ENCODE measurements at regions not wholly inside any gene's neighbourhood (a gene's known extent, or its start where the extent isn't known, plus 50 kb on each side); places are given as distances from the start of the nearest gene placed in this dataset.
"Not testable (repeated sequence)": the region's sequence is repeated elsewhere in the genome, so short reads cannot be mapped to it uniquely, and the experiment has no call there.

GRCh38 chr7:67913604-67914003 is 917.0 kb downstream of the TYW1 start:
- Mint-ChIP-seq H3K9me3 (peaks cover 4% of the 10 kb centered on the region), H3K27me3 (ENCODE audit: low read depth) (peaks cover 2% of the 10 kb centered on the region), H3K36me3 (ENCODE audit: low read depth) (peaks cover 3% of the 10 kb centered on the region), H3K27ac (ENCODE audit: unreplicated experiment) (peak overlapping the region; percentile 12), H3K4me3 (no peak overlapping the region), H3K4me1 (no peaks in the 10 kb centered on the region)
- TF ChIP-seq CTCF (conservative IDR thresholded peaks at IDR 0.05) = no peak
- DNase-seq (ENCODE audit: low read depth, low spot score) = no peak

GRCh38 chr7:67916111-67916510 is 919.5 kb downstream of the TYW1 start:
- H3K9me3 Mint-ChIP-seq; H3K4me1 Mint-ChIP-seq; H3K36me3 Mint-ChIP-seq (ENCODE audit: low read depth); H3K4me3 Mint-ChIP-seq; DNase-seq (ENCODE audit: low read depth, low spot score); H3K27me3 Mint-ChIP-seq (ENCODE audit: low read depth); H3K27ac Mint-ChIP-seq (ENCODE audit: unreplicated experiment): not testable (repeated sequence)

- no peak overlapping the region for H3K27ac Mint-ChIP-seq (ENCODE audit: unreplicated experiment)
These were observed 920.2 kb downstream of the TYW1 start for GRCh38 chr7:67916571-67917436.

GRCh38 chr7:67917437-67917755 is 920.8 kb downstream of the TYW1 start:
- Mint-ChIP-seq H3K27me3 (ENCODE audit: low read depth) (peaks cover 2% of the 10 kb centered on the region), H3K27ac (ENCODE audit: unreplicated experiment) (no peak overlapping the region), H3K4me1 (no peaks in the 10 kb centered on the region), H3K36me3 (ENCODE audit: low read depth) (peaks cover 3% of the 10 kb centered on the region), H3K4me3 (no peak overlapping the region), H3K9me3 (peaks cover 4% of the 10 kb centered on the region)
- no peak for TF ChIP-seq CTCF (conservative IDR thresholded peaks at IDR 0.05)
- DNase-seq (ENCODE audit: low read depth, low spot score) = no peak

More at GRCh38 chr7:67916571-67917436, 920.2 kb downstream of the TYW1 start:
- DNase-seq (ENCODE audit: low read depth, low spot score) = no peak
- no peaks in the 10 kb centered on the region for H3K4me1 Mint-ChIP-seq
- no peak for TF ChIP-seq CTCF (conservative IDR thresholded peaks at IDR 0.05)
- peaks cover 2% of the 10 kb centered on the region for H3K27me3 Mint-ChIP-seq (ENCODE audit: low read depth)
- H3K9me3 Mint-ChIP-seq = peaks cover 4% of the 10 kb centered on the region
- peaks cover 3% of the 10 kb centered on the region for H3K36me3 Mint-ChIP-seq (ENCODE audit: low read depth)
- no peak overlapping the region for H3K4me3 Mint-ChIP-seq

- Mint-ChIP-seq H3K4me3 (no peak overlapping the region), H3K9me3 (peaks cover 4% of the 10 kb centered on the region), H3K27ac (ENCODE audit: unreplicated experiment) (no peak overlapping the region), H3K36me3 (ENCODE audit: low read depth) (peaks cover 3% of the 10 kb centered on the region), H3K27me3 (ENCODE audit: low read depth) (peaks cover 2% of the 10 kb centered on the region), H3K4me1 (no peaks in the 10 kb centered on the region)
- no peak for TF ChIP-seq CTCF (conservative IDR thresholded peaks at IDR 0.05)
- DNase-seq (ENCODE audit: low read depth, low spot score) = no peak
These were observed 921.5 kb downstream of the TYW1 start for GRCh38 chr7:67918158-67918557.

- Mint-ChIP-seq H3K4me3 (no peak overlapping the region), H3K4me1 (no peaks in the 10 kb centered on the region), H3K27ac (ENCODE audit: unreplicated experiment) (no peak overlapping the region), H3K36me3 (ENCODE audit: low read depth) (no peaks in the 10 kb centered on the region), H3K27me3 (ENCODE audit: low read depth) (no peaks in the 10 kb centered on the region), H3K9me3 (no peaks in the 10 kb centered on the region)
- no peak for TF ChIP-seq CTCF (conservative IDR thresholded peaks at IDR 0.05)
- DNase-seq (ENCODE audit: low read depth, low spot score) = no peak
These were observed 926.7 kb downstream of the TYW1 start for GRCh38 chr7:67923286-67923685.
